ENCODE measurements at regions not wholly inside any gene's neighbourhood (a gene's known extent, or its start where the extent isn't known, plus 50 kb on each side); places are given as distances from the start of the nearest gene placed in this dataset.

GRCh38 chr7:68873616-68874015 lies 724.7 kb upstream of the AUTS2 start:
- TF ChIP-seq EZH2phosphoT487 (IDR thresholded peaks at IDR 0.05; ENCODE audit: insufficient read depth, low read depth): no peak
- no peak for TF ChIP-seq EZH2 (IDR thresholded peaks at IDR 0.05; ENCODE audit: insufficient read depth, poor library complexity, severe bottlenecking)

Data from GM23248 (cell line).